ENCODE measurements at regions not wholly inside any gene's neighbourhood (a gene's known extent, or its start where the extent isn't known, plus 50 kb on each side); places are given as distances from the start of the nearest gene placed in this dataset.

GRCh38 chr16:86672179-86672863 is 94.0 kb downstream of the FOXL1 start:
- H3K9me3 ChIP-seq, result no peaks in the 10 kb centered on the region
- TF ChIP-seq, protein P1, sequence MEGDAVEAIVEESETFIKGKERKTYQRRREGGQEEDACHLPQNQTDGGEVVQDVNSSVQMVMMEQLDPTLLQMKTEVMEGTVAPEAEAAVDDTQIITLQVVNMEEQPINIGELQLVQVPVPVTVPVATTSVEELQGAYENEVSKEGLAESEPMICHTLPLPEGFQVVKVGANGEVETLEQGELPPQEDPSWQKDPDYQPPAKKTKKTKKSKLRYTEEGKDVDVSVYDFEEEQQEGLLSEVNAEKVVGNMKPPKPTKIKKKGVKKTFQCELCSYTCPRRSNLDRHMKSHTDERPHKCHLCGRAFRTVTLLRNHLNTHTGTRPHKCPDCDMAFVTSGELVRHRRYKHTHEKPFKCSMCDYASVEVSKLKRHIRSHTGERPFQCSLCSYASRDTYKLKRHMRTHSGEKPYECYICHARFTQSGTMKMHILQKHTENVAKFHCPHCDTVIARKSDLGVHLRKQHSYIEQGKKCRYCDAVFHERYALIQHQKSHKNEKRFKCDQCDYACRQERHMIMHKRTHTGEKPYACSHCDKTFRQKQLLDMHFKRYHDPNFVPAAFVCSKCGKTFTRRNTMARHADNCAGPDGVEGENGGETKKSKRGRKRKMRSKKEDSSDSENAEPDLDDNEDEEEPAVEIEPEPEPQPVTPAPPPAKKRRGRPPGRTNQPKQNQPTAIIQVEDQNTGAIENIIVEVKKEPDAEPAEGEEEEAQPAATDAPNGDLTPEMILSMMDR (IDR thresholded peaks at IDR 0.05), result no peak
- H3K27ac ChIP-seq, result no peak overlapping the region
- H3K4me1 ChIP-seq, result peaks cover 0 to 41% (median 18%) of the 10 kb centered on the region in 4 donors
- DNase-seq, result no peak
- no peak overlapping the region for H3K4me3 ChIP-seq
- H3K27me3 ChIP-seq, result no peaks in the 10 kb centered on the region
- H3K36me3 ChIP-seq, result no peaks in the 10 kb centered on the region
- intact Hi-C loops (cut with DNase I; ENCODE audit: low total_unique reads), result no loop called here

DNA sequence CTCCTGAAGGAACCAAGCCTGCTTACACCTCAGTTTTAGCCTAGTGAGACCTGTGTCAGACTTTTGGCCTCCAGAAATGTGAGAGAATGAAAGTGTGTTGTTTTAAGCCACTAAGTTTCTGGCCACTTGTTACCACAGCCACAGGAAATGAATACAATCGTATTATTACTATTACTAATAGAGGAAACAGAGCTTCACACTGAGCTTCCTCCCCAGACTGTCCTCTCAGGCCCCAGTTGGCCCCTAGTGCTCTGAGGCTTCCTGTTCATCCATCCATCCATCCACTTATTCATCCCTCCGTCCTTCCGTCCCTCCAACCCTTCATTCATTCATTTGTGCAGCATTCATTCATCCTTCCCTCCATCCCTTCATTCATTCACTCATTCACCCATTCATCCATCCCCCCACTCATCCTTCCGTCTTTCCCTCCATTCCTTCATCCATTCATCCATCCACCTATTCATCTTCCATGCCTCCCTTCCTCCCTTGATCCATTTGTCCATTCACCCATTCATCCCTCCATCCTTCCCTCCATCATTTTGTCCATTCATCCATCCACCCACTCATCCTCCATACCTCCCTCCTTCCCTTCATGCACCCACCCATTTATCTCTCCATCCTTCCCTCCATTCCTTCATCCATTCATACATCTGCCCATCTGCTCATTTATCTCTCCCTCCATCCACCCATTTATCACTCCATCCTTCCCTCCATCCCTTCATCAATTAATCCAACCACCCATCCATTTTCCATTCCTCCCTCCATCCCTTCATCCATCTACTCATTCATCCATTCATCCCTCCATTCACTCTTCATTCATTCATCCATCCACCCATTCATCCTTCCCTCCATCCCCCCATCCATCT is 95.0 kb downstream of the FOXL1 start:
- Histone ChIP-seq H3K9me3 (no peaks in the 10 kb centered on the region), H3K27me3 (no peaks in the 10 kb centered on the region), H3K4me3 (no peak overlapping the region), H3K27ac (no peak overlapping the region), H3K36me3 (no peaks in the 10 kb centered on the region), H3K4me1 (peaks cover 0 to 41% (median 16%) of the 10 kb centered on the region in 4 donors)
- TF ChIP-seq, protein P1 (IDR thresholded peaks at IDR 0.05), result no peak
- intact Hi-C loops (cut with DNase I; ENCODE audit: low total_unique reads), result no loop called here
- no peak for DNase-seq

DNA sequence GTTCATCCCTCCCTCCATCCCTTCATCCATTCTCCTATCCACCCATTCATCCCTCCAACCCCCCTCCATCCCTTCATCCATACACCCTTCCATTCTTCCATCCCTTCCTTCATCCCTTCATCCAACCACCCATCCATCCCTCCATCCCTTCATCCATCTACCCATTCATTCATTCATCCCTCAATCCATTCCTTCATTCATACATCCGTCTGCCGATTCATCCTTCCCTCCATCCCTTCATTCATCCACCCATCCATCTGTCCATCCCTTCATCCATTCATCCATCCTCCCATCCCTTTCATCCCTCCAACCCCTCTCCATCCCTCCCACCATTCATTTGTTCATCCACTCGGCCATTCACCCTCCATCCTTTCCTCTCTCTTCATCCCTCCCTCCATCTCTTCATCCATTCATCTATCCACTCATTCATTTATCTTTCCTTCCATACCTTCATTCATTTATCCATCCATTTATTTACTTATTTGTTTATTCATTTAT is 95.7 kb downstream of the FOXL1 start:
- no peaks in the 10 kb centered on the region for H3K27me3 ChIP-seq
- no peak overlapping the region for H3K4me3 ChIP-seq
- no peaks in the 10 kb centered on the region for H3K36me3 ChIP-seq
- intact Hi-C loops (cut with DNase I; ENCODE audit: low total_unique reads), result no loop called here
- no peak overlapping the region for H3K27ac ChIP-seq
- H3K4me1 ChIP-seq, result peaks cover 0 to 41% (median 13%) of the 10 kb centered on the region in 4 donors
- DNase-seq, result no peak
- TF ChIP-seq, protein P1 (IDR thresholded peaks at IDR 0.05), result no peak
- no peaks in the 10 kb centered on the region for H3K9me3 ChIP-seq

- no peaks in the 10 kb centered on the region for H3K27me3 ChIP-seq
- TF ChIP-seq, protein P1 (IDR thresholded peaks at IDR 0.05), result no peak
- intact Hi-C loops (cut with DNase I; ENCODE audit: low total_unique reads), result no loop called here
- H3K27ac ChIP-seq, result no peak overlapping the region
- DNase-seq, result no peak
- no peaks in the 10 kb centered on the region for H3K9me3 ChIP-seq
- no peak overlapping the region for H3K4me3 ChIP-seq
- H3K36me3 ChIP-seq, result no peaks in the 10 kb centered on the region
- peaks cover 0 to 41% (median 24%) of the 10 kb centered on the region in 4 donors for H3K4me1 ChIP-seq
Measured at GRCh38 chr16:86676254-86676670, 97.9 kb downstream of the FOXL1 start.

DNA sequence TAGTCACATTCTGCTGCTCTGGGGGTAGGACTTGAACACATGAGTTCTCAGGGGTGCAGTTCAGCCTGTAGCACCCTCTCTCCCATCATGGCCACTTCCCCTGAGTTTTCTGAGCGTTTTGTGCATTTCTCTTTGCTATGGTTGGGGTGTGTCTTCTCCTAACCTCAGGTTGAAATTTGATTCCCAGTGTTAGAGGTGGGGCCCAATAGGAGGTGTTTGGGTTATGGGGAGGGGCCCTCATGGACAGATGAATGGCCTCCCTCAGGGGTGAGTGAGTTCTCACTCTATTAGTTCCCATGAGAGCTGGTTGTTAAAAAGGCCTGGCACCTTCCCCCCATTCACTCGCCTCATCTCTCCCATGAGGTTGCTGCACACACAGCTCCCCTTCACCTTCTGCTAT is 101.1 kb downstream of the FOXL1 start:
- TF ChIP-seq, protein P1 (IDR thresholded peaks at IDR 0.05), result no peak
- no peaks in the 10 kb centered on the region for H3K9me3 ChIP-seq
- no peaks in the 10 kb centered on the region for H3K27me3 ChIP-seq
- peak overlapping the region; percentile 89 for H3K27ac ChIP-seq
- no peak for DNase-seq
- no peak overlapping the region for H3K4me3 ChIP-seq
- intact Hi-C loops (cut with DNase I; ENCODE audit: low total_unique reads), result no loop called here
- H3K36me3 ChIP-seq, result no peaks in the 10 kb centered on the region
- H3K4me1 ChIP-seq, result peaks cover 0 to 54% (median 35%) of the 10 kb centered on the region in 4 donors
